HG03064 (cell line): ENCODE measurements at regions not wholly inside any gene's neighbourhood (a gene's known extent, or its start where the extent isn't known, plus 50 kb on each side); places are given as distances from the start of the nearest gene placed in this dataset.

Source experiments
- ATAC-seq: cut with Tn5 transposase; IDR thresholded peaks from one replicate; pipeline ENCODE4 v1.9.1; 2021; ENCODE audit warnings: low read depth; ENCODE audit not compliant: unreplicated experiment

GRCh38 chr12:92615703-92616102, 87.1 kb upstream of the PLEKHG7 start:
- no peak for ATAC-seq

GRCh38 chr12:92615086-92615485, 87.7 kb upstream of the PLEKHG7 start:
- ATAC-seq: no peak

GRCh38 chr12:92614502-92614901, 88.3 kb upstream of the PLEKHG7 start:
- no peak for ATAC-seq

GRCh38 chr12:92614001-92614400, 88.8 kb upstream of the PLEKHG7 start:
- no peak for ATAC-seq

GRCh38 chr12:92612611-92613010, 90.2 kb upstream of the PLEKHG7 start:
- no peak for ATAC-seq

GRCh38 chr12:92608151-92609091, 94.4 kb upstream of the PLEKHG7 start:
- ATAC-seq: no peak

- no peak for ATAC-seq
Measured at GRCh38 chr12:92606956-92607355, 95.8 kb upstream of the PLEKHG7 start.

- ATAC-seq: no peak
Measured at GRCh38 chr12:92605621-92606170, 97.1 kb upstream of the PLEKHG7 start.

- ATAC-seq: no peak
Measured at GRCh38 chr12:92604786-92605185, 98.0 kb upstream of the PLEKHG7 start.

GRCh38 chr12:92603741-92604432, 98.9 kb upstream of the PLEKHG7 start:
- no peak for ATAC-seq

- ATAC-seq: no peak
Measured at GRCh38 chr12:92602930-92603623, 99.7 kb upstream of the PLEKHG7 start.

GRCh38 chr12:92602476-92602875, 100.3 kb upstream of the PLEKHG7 start:
- ATAC-seq: no peak

GRCh38 chr12:92601680-92602079, 101.1 kb upstream of the PLEKHG7 start:
- no peak for ATAC-seq

- ATAC-seq: no peak
Measured at GRCh38 chr12:92601176-92601575, 101.6 kb upstream of the PLEKHG7 start.

- ATAC-seq: no peak
Measured at GRCh38 chr12:92600052-92600451, 102.7 kb upstream of the PLEKHG7 start.

GRCh38 chr12:92597997-92598396, 104.8 kb upstream of the PLEKHG7 start:
- no peak for ATAC-seq

- no peak for ATAC-seq
Measured at GRCh38 chr12:92597118-92597517, 105.7 kb upstream of the PLEKHG7 start.

GRCh38 chr12:92596383-92596782, 106.4 kb upstream of the PLEKHG7 start:
- ATAC-seq: no peak

- ATAC-seq: no peak
Measured at GRCh38 chr12:92595663-92596062, 107.1 kb upstream of the PLEKHG7 start.

GRCh38 chr12:92593734-92594402, 108.9 kb upstream of the PLEKHG7 start:
- ATAC-seq: peak; percentile 100
